Kidney epithelial cell (primary cell): ENCODE measurements at regions not wholly inside any gene's neighbourhood (a gene's known extent, or its start where the extent isn't known, plus 50 kb on each side); places are given as distances from the start of the nearest gene placed in this dataset.

Experiments
- DNase-seq: peaks from one replicate; pipeline ENCODE4 v3.0.0-alpha.2; 2010; ENCODE audit warnings: low read depth
- H3K27me3 ChIP-seq: 2 replicates; pipeline ENCODE4 v1.6.0; 2011; ENCODE audit warnings: low read length; ENCODE audit not compliant: control insufficient read depth, insufficient read depth
- H3K36me3 ChIP-seq: 2 replicates; pipeline ENCODE4 v1.5.1; 2011; ENCODE audit warnings: low read length; ENCODE audit not compliant: control insufficient read depth, insufficient read depth
- H3K4me3 ChIP-seq: 2 replicates; pipeline ENCODE4 v1.5.1; 2011; ENCODE audit warnings: low read depth, mild to moderate bottlenecking, control low read depth, low read length
- TF ChIP-seq, protein P1 (sequence below): IDR thresholded peaks from 2 replicates; pipeline ENCODE4 v1.5.1; 2011; ENCODE audit warnings: mild to moderate bottlenecking, moderate library complexity, low read length, control low read depth, inconsistent platforms; ENCODE audit not compliant: insufficient read depth, poor library complexity, severe bottlenecking

DNA sequence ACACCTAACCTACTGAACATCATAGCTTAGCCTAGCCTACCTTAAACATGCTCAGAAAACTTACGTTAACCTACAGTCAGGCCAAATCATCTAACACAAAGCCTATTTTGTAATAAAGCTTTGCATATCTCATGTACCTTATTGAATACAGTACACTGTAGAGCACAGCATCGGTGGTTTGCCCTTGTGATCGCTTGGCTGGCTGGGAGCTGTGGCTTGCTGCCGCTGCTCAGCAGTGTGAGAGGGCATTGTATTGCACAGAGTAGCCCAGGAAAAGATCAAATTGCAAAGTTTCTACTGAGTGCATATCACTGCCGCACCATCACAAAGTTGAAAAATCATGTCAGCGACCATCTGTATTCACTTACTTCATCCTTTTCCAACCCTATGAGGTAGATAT lies 62.3 kb upstream of the NCK2 start:
- peaks cover 5% of the 10 kb centered on the region for H3K27me3 ChIP-seq
- no peak overlapping the region for H3K4me3 ChIP-seq
- H3K36me3 ChIP-seq: no peaks in the 10 kb centered on the region
- no peak for DNase-seq
- TF ChIP-seq, protein P1, sequence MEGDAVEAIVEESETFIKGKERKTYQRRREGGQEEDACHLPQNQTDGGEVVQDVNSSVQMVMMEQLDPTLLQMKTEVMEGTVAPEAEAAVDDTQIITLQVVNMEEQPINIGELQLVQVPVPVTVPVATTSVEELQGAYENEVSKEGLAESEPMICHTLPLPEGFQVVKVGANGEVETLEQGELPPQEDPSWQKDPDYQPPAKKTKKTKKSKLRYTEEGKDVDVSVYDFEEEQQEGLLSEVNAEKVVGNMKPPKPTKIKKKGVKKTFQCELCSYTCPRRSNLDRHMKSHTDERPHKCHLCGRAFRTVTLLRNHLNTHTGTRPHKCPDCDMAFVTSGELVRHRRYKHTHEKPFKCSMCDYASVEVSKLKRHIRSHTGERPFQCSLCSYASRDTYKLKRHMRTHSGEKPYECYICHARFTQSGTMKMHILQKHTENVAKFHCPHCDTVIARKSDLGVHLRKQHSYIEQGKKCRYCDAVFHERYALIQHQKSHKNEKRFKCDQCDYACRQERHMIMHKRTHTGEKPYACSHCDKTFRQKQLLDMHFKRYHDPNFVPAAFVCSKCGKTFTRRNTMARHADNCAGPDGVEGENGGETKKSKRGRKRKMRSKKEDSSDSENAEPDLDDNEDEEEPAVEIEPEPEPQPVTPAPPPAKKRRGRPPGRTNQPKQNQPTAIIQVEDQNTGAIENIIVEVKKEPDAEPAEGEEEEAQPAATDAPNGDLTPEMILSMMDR: no peak

DNA sequence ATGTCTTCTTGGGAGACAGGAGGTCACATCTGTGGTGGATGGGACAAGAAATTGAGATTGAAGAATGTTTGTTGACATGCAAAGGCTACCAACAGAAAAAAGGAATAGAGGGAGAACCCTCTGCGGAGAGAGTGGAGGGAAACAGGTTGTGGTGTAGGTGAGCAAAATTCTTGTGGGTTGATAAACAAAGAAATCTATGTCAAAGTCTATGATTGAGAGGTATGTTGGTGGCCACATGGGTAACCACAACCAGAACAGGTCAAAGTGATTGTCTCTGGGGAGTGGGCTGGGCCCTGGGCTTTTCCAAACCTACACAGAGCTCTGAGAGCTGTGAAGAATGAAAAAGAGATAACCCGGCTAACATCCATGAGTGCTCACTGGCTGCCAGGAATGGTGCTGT lies 62.8 kb upstream of the NCK2 start:
- TF ChIP-seq, protein P1: no peak
- Histone ChIP-seq H3K36me3 (no peaks in the 10 kb centered on the region), H3K4me3 (no peak overlapping the region), H3K27me3 (peaks cover 5% of the 10 kb centered on the region)
- no peak for DNase-seq

DNA sequence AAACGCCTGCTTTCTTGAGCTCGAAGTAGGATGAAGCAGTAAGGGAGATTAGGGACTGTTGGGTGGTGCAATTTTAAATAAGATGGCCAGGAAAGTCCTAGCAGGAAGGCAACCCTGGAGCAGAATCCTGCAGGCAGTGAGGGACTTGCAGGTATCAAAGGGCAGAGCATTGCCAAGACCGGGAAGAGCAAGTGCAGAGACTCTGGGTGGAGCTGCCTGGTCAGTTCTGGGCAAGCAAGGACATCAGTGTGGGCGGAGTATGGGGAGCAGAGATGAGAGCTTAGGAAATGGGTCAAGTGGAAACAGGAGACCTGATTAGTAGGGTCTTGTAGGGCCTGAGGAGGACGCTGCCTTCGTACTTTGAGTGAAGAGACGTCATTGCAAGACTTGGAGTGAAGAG lies 64.4 kb upstream of the NCK2 start:
- no peak for DNase-seq
- peaks cover 5% of the 10 kb centered on the region for H3K27me3 ChIP-seq
- H3K36me3 ChIP-seq: no peaks in the 10 kb centered on the region
- TF ChIP-seq, protein P1: no peak
- no peak overlapping the region for H3K4me3 ChIP-seq

DNA sequence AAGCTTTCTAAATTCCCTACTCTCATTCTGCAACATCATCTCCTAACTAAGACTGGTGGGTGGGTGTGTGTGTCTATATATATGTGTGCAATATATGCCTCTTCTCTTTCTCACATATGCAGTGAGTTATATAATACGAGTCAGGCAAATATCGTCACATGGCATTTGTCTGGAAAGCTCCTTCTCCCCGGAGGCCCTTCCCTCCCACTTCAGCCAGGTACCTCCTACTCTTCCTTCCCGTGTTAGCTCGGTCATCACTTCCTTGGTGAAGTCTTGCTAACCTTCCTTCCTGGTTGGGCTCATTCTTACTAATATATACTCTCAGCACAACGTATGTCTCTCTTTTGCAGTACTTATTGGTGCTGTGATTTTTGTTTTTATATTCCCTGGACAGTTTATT lies 66.4 kb upstream of the NCK2 start:
- no peaks in the 10 kb centered on the region for H3K36me3 ChIP-seq
- TF ChIP-seq, protein P1: no peak
- no peak for DNase-seq
- H3K27me3 ChIP-seq: peaks cover 5% of the 10 kb centered on the region
- H3K4me3 ChIP-seq: no peak overlapping the region

DNA sequence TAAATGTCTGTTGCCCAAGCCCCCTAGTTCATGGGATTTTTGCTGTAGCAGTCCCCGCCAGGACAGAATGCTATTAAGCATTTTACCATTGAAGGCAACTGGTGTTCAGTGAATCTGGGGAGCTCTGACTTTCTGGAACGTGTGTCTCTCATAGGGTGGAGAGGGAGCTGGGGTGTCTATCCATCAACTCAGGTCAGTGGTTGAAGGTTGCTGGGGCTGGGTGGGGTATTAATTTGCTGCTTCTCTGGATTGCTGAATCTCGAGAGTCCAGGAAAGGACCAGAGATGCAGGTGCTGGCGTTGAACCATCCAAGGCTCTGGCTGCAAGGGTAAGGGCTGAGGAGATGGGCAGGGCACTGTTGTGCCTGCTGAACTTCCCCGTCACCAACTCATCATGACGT lies 66.8 kb upstream of the NCK2 start:
- Histone ChIP-seq H3K36me3 (no peaks in the 10 kb centered on the region), H3K27me3 (peaks cover 5% of the 10 kb centered on the region), H3K4me3 (no peak overlapping the region)
- no peak for DNase-seq
- TF ChIP-seq, protein P1: no peak

DNA sequence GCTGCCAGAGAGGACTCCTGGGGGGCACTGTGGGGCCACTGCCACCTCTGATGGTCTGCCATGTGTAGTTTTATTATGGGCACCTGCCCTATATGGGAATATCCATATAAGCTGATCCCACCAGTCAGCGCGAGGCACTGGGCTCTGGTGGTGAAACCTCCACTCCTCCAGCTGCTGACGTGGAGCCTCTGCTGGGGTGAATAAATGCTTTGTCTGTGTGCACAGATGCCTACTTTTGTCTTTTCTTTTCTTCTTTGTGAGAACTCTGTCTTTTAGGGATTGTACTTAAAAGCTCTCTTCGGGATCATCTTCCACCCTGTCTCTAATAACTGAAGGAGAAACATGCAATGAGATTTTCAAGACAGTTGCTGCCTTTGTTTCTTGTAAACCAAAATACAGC lies 68.9 kb upstream of the NCK2 start:
- Histone ChIP-seq H3K27me3 (peaks cover 5% of the 10 kb centered on the region), H3K36me3 (no peaks in the 10 kb centered on the region), H3K4me3 (no peak overlapping the region)
- DNase-seq: no peak
- TF ChIP-seq, protein P1: no peak
